Cardiac muscle cell (in vitro differentiated cells and primary cell): ENCODE measurements at regions not wholly inside any gene's neighbourhood (a gene's known extent, or its start where the extent isn't known, plus 50 kb on each side); places are given as distances from the start of the nearest gene placed in this dataset.

Experiments used
- DNase-seq, 2 donors: peaks; one replicate each; pipeline versions ENCODE4 v3.0.0 to v3.0.0-alpha.2; 2010 to 2017; ENCODE audit warnings: low read depth in 1 of 2, low spot score in 1 of 2
- H3K27ac ChIP-seq: fragments of 200-600 bp; sonication (generic); 2 replicates; pipeline ENCODE4 v1.5.1; 2016
- H3K27me3 ChIP-seq: fragments of 200-600 bp; sonication (generic); 2 replicates; pipeline ENCODE4 v1.6.0; 2016; ENCODE audit warnings: control low read depth
- H3K36me3 ChIP-seq: fragments of 200-600 bp; sonication (generic); 2 replicates; pipeline ENCODE4 v1.5.1; 2016; ENCODE audit warnings: control low read depth
- H3K4me1 ChIP-seq: fragments of 200-600 bp; sonication (generic); 2 replicates; pipeline ENCODE4 v1.8.1; 2017; ENCODE audit warnings: low read depth, mild to moderate bottlenecking, mixed run types
- H3K4me3 ChIP-seq: fragments of 200-600 bp; sonication (generic); 2 replicates; pipeline ENCODE4 v1.5.1; 2016; ENCODE audit warnings: mild to moderate bottlenecking
- H3K9me3 ChIP-seq: fragments of 200-600 bp; sonication (generic); 2 replicates; pipeline ENCODE4 v1.5.1; 2017; ENCODE audit warnings: low read depth, mild to moderate bottlenecking, control low read depth
- CTCF ChIP-seq: IDR thresholded peaks from 2 replicates; pipeline ENCODE4 v1.5.1; 2012; ENCODE audit warnings: low read depth, mild to moderate bottlenecking, low read length

GRCh38 chr1:232726048-232726779 lies 79.0 kb upstream of the MAP10 start:
- Histone ChIP-seq H3K9me3 (no peaks in the 10 kb centered on the region), H3K27ac (no peak overlapping the region), H3K4me3 (no peak overlapping the region), H3K27me3 (no peaks in the 10 kb centered on the region), H3K36me3 (no peaks in the 10 kb centered on the region), H3K4me1 (no peaks in the 10 kb centered on the region)
- TF ChIP-seq CTCF, result no peak
- peak in 1 of 2 donors; percentile 27 for DNase-seq

- Histone ChIP-seq H3K4me1 (no peaks in the 10 kb centered on the region), H3K9me3 (no peaks in the 10 kb centered on the region), H3K27me3 (no peaks in the 10 kb centered on the region), H3K4me3 (no peak overlapping the region), H3K27ac (no peak overlapping the region), H3K36me3 (no peaks in the 10 kb centered on the region)
- peak in 1 of 2 donors; percentile 71 for DNase-seq
- TF ChIP-seq CTCF, result no peak
Observed at GRCh38 chr1:232728507-232729263, 76.5 kb upstream of the MAP10 start.

GRCh38 chr1:232732344-232732910 lies 72.8 kb upstream of the MAP10 start:
- TF ChIP-seq CTCF, result no peak
- no peak overlapping the region for H3K27ac ChIP-seq
- H3K36me3 ChIP-seq, result no peaks in the 10 kb centered on the region
- DNase-seq, result no peak
- H3K4me1 ChIP-seq, result no peaks in the 10 kb centered on the region
- no peaks in the 10 kb centered on the region for H3K9me3 ChIP-seq
- no peaks in the 10 kb centered on the region for H3K27me3 ChIP-seq
- no peak overlapping the region for H3K4me3 ChIP-seq

- Histone ChIP-seq H3K4me3 (no peak overlapping the region), H3K27me3 (no peaks in the 10 kb centered on the region), H3K4me1 (no peaks in the 10 kb centered on the region), H3K27ac (no peak overlapping the region), H3K36me3 (no peaks in the 10 kb centered on the region), H3K9me3 (no peaks in the 10 kb centered on the region)
- DNase-seq, result no peak
- no peak for TF ChIP-seq CTCF
Observed at GRCh38 chr1:232737917-232738316, 67.3 kb upstream of the MAP10 start.

- H3K4me3 ChIP-seq, result no peak overlapping the region
- no peaks in the 10 kb centered on the region for H3K9me3 ChIP-seq
- no peak for DNase-seq
- no peak overlapping the region for H3K27ac ChIP-seq
- H3K27me3 ChIP-seq, result no peaks in the 10 kb centered on the region
- no peaks in the 10 kb centered on the region for H3K36me3 ChIP-seq
- no peaks in the 10 kb centered on the region for H3K4me1 ChIP-seq
- no peak for TF ChIP-seq CTCF
Observed at GRCh38 chr1:232743999-232744398, 61.2 kb upstream of the MAP10 start.
